NCI-H748 treated with DMSO at 0.1 percent for 48 hours (cell line): ENCODE measurements at regions not wholly inside any gene's neighbourhood (a gene's known extent, or its start where the extent isn't known, plus 50 kb on each side); places are given as distances from the start of the nearest gene placed in this dataset.
"Not testable (repeated sequence)": the region's sequence is repeated elsewhere in the genome, so short reads cannot be mapped to it uniquely, and the experiment has no call there.

Experiments used
- DNase-seq: peaks from one replicate; lab custom pipeline; 2025; lab: John Stamatoyannopoulos, UW

DNA sequence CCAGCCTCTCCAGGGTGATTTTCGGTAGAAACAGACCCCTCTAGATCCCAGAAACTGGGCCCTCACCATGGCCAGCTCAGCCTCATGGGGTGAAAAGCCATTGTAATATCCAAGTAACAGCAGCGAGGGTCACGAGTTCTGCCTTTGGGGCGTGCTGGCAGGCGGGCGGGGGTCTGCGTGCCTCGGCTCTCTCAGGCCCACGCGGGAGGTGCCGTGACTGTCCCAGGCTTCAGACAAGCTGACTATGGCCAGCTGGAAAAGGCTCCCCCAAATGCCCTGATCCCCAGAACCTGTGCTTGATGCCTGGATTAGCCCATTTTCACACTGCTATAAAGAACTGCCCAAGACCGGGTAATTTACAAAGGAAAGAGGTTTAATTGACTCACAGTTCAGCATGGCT is 160.2 kb downstream of the LAT start:
- not testable (repeated sequence) for DNase-seq

DNA sequence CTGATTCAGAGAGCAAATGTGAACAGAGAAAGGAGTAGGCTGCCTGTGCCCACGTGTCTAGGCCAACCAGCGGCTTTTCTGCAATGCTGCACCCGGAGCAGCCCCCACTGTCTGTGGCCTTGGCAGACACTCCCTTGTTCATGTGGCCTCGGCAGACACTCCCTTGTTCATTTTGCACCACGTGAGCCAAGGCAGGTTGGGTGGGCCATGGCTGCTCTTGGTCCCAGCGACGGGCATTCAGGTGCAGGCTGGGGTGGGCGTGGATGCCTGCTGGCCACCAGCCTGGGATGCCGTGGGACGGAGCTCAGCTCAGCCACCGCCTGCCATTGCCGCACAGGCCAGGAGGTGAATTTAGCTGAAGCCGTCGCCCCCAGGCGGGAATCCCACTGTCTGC is 159.8 kb downstream of the LAT start:
- DNase-seq: not testable (repeated sequence)

DNA sequence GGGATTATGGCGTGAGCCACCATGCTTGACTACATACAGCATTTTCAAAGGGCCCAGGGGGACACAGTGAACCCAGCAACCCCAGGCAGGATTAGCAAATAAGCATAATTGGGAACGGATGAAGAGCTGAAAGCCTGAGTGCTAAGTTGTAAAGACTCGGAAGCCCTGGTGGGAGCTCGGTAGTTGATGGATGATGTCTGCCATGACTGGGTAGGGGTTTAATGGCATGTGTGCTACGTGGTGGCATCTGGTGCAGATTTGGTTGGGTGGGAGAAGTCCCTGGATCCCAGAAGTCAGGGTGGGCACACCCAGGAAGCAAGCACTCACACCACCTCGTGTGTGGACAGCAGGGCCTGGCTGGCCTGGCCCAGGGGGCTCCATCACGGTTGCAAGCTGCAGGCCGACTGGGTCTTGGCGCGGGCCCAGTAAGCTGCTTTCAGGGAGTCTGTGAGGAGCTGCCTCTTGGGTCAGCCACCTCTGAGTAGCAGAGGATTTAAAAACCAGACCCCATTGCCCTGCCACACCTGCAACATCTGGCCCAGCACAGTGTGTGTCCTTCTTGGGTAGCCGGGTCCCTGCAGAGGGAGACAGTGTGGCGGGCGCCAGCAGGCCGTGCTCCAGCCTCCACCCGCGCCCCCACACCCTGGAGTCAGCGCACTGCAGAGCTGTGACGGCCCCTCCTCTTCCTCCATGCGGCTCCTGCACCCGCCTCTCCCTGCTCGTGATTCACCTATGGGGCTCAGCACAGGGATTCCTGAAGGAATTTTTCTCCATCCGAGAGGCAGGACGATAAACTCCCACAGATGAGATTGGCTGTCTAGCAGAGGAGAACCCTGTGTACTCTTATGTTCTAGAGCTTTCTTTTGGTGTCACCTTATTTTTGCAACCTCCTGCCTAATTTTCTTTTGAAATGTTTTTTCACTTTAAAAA is 159.2 kb downstream of the LAT start:
- not testable (repeated sequence) for DNase-seq

DNA sequence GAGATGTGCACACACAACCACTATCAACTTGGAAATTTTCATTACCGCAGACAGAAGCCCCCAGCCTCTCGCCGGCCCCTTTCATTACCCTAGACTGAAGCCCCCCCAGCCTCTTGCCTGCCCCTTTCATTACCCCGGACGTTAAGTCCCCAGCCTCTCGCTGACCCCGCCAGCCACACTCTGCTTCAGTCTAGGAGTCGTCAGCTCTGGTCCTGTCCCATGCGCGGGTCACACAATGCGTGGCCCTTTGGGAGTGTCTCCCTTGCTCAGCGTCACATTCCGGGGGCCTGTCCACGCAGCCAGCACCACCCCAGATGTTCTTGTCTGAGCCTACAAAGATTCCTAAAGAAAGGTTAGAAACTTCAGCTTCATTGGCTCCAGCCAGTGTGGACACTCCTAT is 157.7 kb downstream of the LAT start:
- DNase-seq: not testable (repeated sequence)

DNA sequence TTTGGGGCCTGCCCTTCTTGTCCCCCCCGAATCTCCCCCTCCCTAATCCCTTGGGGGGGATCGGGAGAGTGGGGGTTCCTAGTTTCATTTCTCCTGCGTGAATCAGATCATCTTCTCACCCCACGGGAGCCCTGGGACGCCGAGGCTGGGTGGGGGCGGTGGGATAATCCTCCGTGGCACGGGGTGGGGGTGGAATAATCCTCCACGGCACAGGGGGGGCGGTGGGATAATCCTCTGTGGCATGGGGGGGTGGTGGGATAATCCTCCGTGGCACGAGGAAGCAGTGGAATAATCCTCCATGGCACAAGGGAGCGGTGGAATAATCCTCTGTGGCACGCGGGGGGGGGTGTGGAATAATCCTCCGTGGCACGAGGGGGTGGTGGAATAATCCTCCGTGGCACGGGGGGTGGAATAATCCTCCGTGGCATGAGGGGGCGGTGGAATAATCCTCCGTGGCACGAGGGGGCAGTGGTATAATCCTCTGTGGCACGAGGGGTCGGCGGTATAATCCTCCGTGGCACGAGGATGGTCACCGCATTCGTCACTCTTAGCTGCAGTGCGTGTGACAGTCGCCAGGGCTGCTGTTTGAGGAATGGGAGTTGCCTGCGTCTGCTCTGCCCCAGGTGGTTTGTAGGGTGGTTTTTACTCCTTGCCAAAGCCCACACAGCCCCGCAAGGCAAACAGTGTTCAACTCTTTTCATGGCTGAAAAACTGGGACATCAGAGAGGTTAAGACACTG is 156.9 kb downstream of the LAT start:
- no peak for DNase-seq

DNA sequence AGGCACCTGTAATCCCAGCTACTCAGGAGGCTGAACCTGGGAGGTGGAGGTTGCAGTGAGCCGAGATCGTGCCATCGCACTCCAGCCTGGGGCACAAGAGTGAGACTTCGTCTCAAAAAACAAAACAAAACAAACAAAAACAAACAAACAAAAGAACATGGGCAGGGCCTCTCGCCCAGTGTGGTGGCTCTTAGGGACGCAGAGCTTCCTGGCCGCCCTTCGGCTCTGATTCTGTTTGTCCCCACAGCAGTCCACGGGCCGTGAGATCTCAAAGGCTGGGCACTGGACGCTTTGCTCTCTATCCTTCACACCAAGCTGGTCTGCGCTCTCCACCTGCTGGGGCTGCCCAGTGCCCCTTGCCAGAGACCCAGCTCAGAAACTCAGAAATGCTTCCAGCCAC is 156.3 kb downstream of the LAT start:
- not testable (repeated sequence) for DNase-seq

DNA sequence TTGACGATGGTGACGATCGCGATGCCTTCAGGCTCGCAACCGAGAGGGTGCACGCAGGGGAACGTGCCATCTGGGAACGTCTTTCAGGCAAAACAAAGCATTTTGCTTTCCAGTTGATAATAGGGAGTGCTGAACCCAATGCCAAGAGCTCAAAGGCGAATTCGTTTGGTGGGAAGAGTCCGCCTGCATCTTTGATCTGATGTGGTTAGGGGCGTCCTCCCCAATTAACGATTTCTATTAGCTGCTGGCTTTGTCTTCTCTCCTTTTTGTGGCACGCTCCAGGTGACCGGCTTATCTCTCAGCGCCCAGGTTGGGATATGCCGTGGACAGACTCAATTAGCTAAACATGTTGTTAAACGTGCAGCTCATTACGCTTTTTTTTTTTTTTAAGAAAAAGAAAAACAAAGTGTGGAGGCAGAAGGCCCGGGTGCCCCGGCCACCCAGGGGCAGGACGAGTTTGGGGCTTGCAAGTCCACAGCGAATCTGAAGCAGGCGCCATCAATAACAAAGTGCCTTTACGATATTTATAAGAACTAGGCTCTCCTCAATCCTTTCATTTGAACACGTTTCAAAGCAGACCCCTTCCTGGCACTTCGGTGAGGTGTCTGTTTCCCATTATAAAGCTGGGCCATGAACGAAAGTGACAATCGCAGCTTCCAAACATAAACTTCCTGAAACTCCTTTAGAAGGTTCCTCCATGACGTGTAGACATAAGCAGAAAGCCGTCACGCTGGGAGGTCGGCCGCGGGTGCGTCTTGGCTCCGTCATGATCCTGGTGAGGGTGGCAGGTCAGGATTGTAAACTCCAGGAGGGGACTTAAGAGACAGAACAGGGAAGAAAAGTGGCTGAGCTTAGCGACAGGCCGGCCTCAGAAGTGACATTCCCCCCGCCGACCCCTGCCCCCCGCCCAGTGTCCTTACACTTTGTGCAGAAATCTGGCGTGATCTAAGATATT is 155.3 kb downstream of the LAT start:
- DNase-seq: not testable (repeated sequence)

DNA sequence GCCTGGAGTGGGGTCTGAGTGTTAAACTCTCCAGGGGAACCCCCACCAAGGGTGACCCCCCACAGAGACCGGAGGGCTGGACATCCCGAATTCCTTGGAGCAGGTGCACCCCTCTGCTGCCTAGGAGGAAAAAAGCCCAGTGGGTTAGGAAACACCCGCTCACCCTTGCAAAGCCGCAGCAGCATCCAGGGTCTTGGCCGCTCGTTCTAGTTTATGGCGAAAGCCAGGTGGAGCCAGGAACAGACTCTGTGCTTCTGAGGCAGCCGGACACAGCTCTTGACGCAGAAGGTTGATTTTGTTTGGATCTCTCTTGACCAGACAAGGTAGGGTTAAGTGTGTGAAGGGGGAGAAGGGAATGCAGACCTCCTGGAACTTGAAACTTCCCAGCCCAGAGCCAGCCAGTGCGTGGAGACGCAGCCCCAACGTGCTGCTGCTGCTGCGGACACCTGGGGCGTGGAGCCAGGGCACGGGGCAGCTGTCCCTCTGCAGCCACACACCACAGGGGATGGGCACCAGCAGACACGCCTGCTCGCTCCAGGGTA is 154.5 kb downstream of the LAT start:
- no peak for DNase-seq

DNA sequence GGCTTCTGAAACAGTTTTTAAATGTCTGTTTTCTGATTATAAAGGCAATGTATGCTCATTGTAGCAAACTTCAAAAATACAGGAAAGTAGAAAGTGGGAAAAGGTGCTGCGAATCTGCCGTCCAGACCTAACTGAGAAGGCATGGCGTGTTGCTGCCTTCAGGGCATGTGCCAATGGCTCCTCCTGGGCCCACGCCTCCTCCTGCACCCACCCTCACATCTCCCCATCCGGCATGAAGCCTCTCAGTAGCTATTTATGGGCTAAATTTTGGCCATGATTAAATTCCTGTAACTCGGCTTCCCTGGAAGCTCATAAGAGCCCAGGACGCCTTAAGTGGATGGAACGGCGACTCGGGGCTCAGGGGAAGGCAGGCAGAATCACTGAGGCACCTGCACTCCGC is 153.8 kb downstream of the LAT start:
- DNase-seq: not testable (repeated sequence)

DNA sequence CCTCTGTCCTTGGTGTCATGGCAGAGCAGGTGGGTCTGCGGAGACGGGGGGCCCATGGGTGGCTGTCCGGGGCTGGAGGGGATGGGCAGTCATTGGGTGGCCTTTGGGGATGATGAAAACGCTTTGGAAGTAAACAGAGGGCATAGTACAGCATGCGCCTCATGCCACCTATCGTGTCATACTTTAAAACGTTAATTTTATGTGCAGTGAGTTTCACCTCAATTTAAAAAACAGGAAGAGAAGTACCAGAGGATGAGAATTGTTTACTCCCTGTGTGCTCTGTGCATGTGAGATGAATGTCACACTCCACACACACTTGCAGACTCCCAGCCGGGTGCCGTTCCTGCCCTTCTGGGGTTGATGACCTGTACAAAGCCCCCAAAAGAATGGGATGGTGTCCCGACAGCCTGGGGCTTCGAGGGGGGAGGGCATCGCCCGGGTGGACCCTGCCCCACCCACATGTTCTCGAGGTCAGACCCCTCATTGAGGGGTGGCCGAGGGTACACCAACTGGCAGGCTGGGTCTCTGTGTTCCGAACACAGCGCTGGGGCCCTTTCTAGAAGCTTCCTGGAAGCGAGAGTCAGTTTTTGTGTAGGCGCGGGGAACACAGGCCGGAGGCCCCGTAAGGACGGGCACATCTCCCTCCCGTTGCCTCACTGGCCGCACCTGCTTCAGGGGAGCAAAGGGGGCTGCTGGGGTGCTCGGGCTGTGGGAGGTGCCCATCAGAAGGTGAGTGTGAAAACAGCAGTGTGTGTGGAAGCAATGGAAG is 153.2 kb downstream of the LAT start:
- not testable (repeated sequence) for DNase-seq

DNA sequence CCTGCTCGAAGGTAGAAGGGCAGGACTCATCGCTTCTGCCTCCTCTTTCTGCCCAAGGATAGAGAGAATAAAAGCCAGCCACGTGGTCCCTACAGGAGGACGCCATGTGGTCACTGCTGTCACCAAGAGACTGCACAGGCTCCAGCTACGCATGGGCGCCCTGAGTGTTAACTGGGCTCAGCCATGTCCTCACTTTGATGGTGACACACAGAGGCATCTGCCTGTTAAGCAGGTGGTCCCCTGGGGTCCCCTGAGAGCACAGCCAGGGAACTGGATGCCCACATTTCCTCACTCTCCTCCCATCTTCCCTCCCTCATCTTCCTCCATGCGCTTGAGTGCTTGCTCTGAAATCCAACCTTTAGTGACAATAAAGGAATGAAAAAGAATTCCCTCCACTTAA is 152.6 kb downstream of the LAT start:
- DNase-seq: not testable (repeated sequence)

DNA sequence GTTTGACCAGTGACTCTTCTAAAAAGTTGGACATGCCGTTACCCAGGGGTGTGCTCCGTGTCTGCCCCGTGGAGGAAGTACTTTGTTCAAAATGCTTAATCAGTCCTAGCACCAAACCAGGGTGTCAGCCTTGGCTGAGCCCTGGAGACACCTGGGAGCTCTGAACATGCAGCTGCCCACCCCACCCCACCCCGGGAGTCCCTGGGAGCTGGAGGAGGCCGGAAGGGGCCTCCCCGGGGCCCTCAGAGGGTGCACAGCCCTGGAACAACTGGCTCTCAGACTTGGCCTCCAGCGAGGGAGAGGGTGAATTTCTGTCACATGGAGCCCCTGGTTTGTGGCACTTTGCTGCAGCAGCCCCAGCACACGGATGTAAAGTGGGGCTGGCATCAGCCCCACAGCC is 152.1 kb downstream of the LAT start:
- DNase-seq: not testable (repeated sequence)

DNA sequence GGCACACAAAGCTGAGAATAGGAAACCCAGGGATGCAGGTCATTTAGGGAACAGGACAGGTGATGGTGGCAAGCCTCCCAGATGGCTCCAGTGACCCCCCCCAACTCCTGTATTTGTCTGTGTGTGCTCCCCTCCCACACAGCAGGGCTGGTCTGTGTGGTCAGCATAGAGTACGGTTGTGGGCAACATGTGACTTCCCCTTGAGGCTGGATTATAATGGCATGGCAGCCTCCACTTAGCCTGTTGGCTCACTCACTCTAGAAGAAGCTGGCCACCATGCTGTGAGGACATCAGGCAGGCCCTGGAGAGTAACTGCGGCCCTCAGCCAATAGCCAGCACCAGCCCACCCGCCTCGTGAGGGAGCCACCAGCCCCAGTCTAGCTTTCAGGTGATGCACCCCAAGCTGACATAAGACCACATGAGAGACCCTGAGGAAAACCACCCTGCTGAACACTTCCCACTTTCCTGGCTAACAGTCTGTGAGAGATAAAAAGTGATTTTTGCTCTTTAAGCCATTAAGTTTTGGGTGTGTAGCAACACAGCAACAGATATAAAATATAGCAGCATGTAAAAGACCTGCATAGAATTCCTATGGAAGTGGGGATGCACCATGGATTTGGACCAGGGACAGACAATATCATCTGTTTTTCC is 151.3 kb downstream of the LAT start:
- DNase-seq: not testable (repeated sequence)

DNA sequence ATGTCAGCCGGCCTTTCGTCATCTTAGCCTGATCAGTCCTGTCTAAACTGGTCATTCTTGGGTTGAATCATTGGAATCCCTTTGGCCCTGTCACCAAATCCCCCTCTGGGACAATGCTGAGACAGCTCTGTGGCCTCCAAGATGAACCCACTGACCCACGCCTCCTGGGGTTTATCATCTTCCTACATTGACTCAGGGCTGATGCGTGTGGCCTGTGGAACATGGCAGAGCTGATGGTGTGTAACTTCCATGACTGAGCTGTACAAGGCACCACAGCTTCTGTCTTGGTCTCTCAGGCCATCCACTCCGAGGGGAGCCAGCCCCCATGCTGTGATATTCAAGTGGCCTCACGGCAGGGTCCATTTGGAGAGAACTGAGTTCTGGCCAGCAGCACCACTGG is 150.2 kb downstream of the LAT start:
- DNase-seq: not testable (repeated sequence)

DNA sequence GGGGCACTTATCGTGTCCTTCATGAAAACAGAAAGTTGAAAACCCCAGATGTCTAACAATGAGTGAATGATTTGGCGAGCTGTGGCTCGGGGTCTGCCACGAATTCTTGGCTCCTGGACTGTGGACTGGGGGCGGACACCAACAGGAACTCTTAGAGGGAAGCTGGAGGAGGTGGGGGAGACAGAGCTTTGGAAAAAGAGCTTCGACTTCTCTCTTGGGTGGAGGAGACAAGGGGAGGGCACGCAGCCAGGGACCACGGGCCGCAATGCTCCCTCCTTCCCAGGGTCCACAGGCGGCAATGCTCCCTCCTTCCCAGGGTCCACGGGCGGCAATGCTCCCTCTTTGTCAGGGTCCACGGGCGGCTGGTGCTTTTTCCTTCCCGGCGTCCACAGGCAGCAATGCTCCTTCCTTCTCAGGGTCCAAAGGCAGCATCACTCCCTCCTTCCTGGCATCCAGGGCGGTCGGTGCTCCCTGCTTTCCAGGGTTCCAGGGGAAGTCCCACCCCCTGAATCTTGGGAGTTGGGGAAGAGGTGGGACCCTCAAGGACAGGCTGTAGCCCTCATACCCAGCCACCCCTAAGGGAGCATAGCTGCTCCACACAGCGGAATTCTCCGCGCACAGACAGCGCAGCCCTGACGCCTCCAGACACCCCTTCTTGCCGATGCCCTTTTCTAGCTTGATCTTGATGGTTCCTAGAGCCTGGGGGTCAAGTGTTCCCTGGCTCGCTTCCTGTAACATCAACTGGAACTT is 149.0 kb downstream of the LAT start:
- DNase-seq: not testable (repeated sequence)

DNA sequence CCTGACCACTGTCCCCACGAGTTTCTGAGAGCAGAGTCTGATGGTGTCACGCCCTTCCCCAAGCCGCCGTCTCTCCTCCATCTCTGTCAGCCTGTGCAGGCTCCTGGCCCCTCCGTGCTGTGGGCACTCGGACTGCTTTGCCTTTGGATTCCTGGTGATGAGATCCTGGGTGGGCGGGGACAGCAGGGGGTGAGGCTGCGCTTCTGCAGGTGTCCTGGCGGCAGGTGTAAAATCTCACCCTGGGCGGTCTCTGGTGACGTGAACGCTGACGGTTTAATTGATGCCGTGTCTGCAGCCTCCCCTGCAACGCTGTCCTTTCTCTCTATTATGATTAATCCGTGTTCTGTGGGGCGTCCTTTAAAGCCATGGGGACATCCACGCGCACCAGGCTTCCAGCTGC is 148.0 kb downstream of the LAT start:
- DNase-seq: not testable (repeated sequence)

DNA sequence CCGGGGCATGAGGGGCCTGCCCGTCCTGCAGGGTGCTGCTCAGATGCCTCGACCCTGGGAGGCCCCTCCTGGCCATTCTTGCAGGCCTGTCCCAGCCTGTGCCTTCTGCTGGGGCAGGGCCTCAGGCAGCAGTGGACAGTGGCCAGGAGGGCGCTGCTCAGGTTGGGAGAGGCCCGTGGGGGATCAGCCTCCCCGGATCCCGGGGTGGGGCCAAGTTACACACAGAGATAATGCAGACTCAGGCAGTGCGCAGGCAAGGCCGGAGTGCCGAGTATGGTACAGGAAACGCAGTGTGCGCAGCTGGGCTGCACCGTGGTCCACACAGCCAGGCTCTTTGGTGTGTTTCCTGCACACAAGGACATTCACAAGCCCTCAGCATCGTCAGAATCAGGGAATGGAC is 147.6 kb downstream of the LAT start:
- not testable (repeated sequence) for DNase-seq

DNA sequence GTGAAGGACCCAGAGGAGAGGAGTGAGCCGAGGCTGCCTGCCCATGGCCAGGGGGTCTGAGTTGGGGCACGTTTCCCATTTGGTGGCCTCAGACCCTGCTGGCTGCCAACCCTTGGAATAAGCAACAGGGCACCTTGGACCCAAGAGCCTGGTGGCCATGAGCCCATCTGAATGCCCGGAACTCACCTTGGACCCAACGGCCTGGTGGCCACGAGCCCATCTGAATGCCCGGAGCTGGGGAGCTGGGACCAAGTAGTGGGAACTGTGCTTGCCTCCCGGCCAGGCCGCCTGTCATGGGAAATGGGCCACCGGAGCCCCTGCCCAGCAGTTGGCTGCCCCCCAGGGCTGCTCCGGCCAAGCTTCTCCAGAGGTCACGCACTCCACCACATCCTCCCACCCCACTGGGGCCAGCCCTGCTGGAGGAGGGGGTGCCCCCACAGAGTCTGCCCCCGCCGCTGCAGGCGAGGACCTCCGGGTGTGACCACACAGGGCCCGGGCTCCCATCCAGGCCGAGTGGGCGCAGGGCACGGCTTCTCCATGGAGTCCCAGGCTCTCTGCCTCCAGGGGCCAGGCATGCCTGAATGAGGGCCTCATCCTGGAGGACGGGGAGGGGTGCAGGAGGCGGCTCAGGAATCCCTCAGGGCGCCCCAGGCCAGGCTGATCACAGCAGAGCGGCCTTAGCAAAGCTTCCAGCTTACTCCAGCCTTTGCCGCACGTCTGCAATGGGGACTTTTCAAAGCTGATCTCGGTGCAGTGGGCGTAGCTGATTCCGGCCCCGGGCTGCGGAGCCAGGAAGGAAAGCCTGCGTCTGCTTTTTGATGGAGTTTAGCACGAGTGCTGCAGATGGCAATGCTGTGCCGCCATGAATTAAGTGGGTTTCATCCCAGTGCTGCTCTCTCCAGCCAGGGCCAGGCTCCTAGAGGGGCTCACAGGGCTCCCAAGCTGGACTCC is 146.3 kb downstream of the LAT start:
- DNase-seq: not testable (repeated sequence)
